Mononuclear cell (primary cell): ENCODE measurements at regions not wholly inside any gene's neighbourhood (a gene's known extent, or its start where the extent isn't known, plus 50 kb on each side); places are given as distances from the start of the nearest gene placed in this dataset.

Source experiments
- H3K27me3 ChIP-seq: 2 replicates; pipeline ENCODE4 v1.6.0; 2011; ENCODE audit warnings: low read length, control low read depth; ENCODE audit not compliant: insufficient read depth
- H3K4me1 ChIP-seq: 2 replicates; pipeline ENCODE4 v1.5.1; 2011; ENCODE audit warnings: mild to moderate bottlenecking, low read length, control low read depth; ENCODE audit not compliant: insufficient read depth
- H3K4me3 ChIP-seq: 2 replicates; pipeline ENCODE4 v1.5.1; 2011; ENCODE audit warnings: mild to moderate bottlenecking, low read length, moderate library complexity
- H3K9me3 ChIP-seq: 2 replicates; pipeline ENCODE4 v1.5.1; 2011; ENCODE audit warnings: low read depth, mild to moderate bottlenecking, control low read depth, low read length

DNA sequence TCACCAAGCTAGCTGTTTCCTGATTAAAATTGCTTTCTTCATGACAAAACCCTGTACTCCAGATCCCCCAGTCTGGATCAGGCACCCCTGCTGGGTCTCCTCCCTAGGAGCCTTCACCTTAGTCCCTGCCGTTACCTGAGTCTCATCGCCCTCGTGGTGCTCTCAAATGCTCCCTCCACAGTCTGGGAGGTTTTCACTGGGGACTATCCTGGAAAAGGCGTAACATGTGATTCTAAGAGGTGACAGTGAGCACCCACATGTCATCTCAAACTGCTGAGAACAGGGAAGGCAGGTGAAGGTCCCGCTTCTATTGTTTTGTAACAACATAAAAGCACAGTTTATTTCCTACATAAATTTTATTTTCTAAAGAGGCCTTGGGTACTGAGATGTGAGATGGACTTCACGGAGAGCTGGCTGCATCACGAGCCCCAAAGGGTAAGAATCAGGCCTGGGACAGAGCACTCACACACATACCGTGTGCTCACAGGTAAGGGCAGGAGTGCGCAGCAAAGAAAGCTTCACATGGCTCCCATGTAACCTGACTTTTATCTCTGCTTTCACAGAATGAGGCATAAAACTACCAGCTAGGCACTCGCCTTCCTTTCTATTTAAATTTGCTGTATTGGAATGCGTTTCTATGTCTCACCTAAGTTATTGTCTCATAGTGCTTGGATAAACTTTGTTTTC lies 531.5 kb downstream of the RNF144A start:
- no peaks in the 10 kb centered on the region for H3K27me3 ChIP-seq
- peaks cover 24% of the 10 kb centered on the region for H3K4me1 ChIP-seq
- H3K4me3 ChIP-seq = no peak overlapping the region
- no peaks in the 10 kb centered on the region for H3K9me3 ChIP-seq

DNA sequence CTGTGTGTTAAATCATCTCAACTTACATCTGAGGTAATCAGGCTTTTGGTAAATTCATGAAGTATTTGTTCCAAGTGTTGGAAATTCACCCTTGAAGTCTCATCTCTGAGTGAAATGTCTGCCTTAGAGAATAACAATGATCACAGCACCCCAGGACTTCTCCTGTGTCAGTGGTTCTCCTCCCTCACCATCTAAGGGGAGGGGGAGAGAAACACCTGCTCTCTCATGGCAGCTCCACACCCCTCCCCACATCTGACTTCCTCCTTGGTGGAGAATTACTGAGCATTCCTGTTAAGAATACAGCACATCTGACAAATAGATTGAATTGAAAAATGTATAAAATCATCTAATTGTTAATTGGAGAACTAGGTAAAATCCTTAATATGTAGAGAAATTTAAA lies 532.1 kb downstream of the RNF144A start:
- Histone ChIP-seq H3K9me3 (no peaks in the 10 kb centered on the region), H3K4me3 (no peak overlapping the region), H3K27me3 (no peaks in the 10 kb centered on the region), H3K4me1 (peaks cover 27% of the 10 kb centered on the region)

DNA sequence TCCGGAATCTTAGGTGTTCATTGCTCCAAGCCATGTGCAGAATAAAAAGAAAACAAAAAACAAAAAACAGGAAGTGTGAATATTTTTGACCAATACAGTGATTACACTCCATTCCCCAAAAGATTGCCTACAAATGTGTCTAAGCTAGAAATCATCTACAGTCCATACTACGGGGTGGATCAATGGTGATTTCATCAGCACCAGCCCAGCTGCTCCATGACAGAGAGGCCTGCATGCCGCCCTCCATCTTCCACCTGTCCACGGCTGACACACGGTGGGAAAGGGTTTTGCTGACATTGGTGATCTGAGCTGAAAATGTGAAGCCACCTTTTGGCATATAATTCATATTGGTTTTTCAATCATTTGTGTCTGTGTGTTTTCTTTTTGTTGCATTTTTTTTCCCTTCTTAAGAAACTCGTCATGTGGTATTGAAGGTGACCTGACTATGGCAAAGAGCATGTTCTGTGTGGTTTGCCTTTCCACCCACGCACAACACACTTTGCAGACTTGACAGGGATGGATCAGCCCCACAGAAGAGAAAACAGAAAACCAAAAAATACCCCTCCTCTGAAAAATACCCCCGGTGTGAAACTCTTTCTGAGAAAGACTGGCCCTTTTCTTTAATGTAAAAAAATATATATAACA lies 533.1 kb downstream of the RNF144A start:
- Histone ChIP-seq H3K9me3 (no peaks in the 10 kb centered on the region), H3K27me3 (no peaks in the 10 kb centered on the region), H3K4me3 (no peak overlapping the region), H3K4me1 (peaks cover 32% of the 10 kb centered on the region)

DNA sequence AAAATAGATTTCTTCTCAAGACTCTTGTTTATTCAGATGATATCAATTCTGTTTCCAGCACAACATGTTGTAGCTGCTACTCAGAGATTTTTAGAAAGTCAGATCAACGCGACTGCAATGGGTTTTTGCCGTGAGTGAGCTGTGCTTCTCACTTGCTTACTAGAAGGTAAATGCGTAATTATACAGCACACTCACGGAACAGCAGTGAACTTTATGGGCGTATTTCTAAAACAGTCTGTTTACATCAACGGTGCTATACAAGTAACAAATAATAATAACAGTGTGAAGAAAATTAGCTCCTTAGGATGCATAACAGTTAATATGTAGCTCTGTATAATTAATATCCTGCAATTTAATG lies 533.6 kb downstream of the RNF144A start:
- Histone ChIP-seq H3K4me1 (peaks cover 32% of the 10 kb centered on the region), H3K9me3 (no peaks in the 10 kb centered on the region), H3K27me3 (no peaks in the 10 kb centered on the region), H3K4me3 (no peak overlapping the region)

DNA sequence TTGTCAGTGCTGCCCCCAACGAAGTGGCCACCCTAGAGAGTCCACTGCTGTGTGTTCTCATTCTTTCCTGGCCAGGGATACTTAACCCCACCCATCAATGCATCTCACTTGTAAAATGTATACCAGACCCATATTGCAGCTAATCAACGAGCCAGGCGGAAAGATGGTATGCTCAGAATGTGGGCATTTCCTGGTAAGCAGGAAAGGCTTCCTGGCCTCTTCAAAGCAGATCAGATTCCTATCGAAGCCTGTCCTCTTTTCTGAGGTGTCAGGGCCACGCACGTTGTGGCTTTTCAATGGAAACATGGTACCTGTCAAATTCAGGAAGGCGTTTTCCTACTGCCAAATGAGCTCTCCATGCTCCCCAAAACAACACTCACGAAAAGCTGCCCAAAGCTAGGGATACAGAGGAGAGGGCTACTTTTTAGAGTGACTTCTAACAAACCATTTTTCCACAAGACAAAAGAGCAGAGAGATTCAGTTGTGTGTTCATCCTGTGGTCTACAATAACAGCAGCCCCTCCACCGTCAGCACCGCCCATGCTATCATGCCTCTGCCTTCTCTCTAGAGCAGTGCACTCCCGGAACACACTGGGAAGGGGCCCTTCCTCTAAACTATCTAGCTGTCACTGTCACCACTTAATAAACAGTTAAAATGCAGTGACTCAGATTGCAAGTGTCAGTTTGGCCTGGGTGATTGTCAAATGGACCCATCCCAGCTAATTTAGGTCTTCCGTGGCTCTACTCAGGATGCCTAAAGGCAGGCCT lies 535.1 kb downstream of the RNF144A start:
- no peak overlapping the region for H3K4me3 ChIP-seq
- H3K9me3 ChIP-seq = no peaks in the 10 kb centered on the region
- H3K27me3 ChIP-seq = no peaks in the 10 kb centered on the region
- peaks cover 32% of the 10 kb centered on the region for H3K4me1 ChIP-seq

DNA sequence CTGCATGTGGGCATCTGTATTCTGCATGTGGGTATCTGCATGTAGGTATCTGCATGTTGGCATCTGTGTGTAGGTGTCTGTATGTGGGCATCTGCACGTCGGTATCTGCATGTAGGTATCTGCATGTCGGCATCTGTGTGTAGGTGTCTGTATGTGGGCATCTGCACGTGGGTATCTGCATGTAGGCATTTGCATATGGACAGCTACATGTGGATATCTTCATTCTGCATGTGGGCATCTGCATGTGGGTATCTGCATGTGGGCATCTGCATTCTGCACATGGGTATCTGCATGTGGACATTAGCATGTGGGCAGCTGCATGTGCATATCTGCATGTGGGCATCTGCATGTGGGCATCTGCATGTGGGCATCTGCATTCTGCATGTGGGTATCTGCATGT lies 537.4 kb downstream of the RNF144A start:
- no peak overlapping the region for H3K4me3 ChIP-seq
- H3K9me3 ChIP-seq = no peaks in the 10 kb centered on the region
- H3K4me1 ChIP-seq = peaks cover 32% of the 10 kb centered on the region
- no peaks in the 10 kb centered on the region for H3K27me3 ChIP-seq

DNA sequence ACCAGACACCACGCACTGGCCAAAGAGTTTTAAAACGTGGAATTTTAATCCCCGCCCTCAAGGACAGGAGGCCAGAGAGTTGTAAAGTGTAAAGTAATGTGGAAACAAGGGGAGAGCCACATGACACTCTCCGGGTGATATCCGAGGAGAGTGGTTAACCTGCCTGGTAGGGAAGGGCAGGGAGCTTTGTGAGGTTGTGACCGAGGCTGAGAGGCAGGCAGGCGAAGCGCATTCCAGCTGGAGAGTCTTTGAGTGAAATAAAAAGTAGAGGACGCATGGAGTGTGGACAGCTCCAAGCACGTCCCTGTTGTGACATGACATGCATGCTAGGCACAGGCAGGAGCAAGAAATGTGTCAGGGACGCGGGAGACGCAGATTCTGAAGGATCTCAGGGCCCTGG lies 539.5 kb downstream of the RNF144A start:
- H3K4me3 ChIP-seq = no peak overlapping the region
- peaks cover 23% of the 10 kb centered on the region for H3K4me1 ChIP-seq
- no peaks in the 10 kb centered on the region for H3K9me3 ChIP-seq
- no peaks in the 10 kb centered on the region for H3K27me3 ChIP-seq

DNA sequence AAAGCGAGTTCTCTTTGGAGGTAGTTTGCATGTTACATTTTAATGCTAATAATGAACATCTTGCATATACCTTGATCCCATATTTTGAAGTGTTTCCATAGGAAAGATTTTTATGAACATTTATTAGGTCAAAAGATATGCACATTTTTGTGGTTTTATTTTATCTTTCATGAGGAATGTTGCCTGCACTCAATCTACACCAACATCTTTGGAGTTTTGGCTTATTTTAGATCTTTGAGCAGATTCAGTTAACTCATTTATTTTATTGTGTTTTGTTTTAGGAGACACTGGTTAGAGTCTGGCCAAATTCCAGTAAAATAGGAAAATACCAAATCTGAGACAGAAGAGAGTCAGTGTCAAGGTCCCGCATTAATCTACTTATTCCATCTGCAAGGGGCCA lies 540.9 kb downstream of the RNF144A start:
- Histone ChIP-seq H3K27me3 (no peaks in the 10 kb centered on the region), H3K4me1 (peaks cover 10% of the 10 kb centered on the region), H3K9me3 (no peaks in the 10 kb centered on the region), H3K4me3 (no peak overlapping the region)

DNA sequence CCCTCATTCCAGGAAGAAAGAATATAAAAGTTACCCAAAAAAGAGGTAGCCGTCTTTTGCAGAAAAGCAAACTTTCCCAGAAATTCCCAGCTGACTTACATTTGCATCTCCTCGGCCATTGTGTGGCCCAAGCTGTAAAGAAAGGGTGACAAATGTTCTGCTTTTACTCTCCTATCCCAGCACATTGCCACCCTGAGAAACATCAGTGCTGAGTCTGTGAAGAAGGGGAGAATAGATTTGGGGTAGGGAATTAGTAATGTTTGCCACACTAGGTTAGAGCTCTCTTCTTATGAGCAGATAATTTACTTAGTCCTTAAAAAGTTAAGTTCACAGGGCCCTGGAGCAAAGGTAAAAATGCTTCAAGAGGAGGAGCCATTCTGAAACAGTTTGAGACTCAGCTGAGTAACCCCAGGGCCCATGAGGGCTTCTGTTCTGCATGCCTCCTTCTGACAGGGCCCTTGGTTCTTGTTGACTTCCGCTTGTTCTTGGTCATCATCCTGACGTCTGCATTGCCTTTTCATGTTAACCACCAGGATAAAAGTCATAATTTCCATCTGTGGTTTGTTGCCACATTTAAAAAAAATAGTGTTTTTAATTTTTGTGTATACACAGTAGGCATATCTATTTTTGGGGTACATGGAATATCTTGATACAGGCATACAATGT lies 550.7 kb downstream of the RNF144A start:
- Histone ChIP-seq H3K4me3 (no peak overlapping the region), H3K4me1 (peaks cover 4% of the 10 kb centered on the region), H3K27me3 (no peaks in the 10 kb centered on the region), H3K9me3 (no peaks in the 10 kb centered on the region)

DNA sequence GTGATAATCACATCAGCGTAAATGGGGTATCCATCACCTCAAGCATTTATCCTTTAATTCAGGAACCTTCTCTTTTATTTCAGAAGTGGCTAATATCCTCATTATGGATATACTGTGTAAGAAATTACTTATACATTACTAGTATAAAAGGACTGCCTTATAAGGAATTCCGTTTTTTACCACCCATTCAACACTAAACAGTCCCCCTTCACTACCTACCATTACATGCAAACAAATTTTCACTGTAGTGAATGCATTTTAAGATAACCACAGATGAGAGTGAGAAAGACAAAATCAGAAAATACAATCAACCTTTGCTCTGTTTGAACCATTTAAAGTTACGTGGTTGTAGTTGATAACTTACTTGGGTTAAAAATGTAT lies 551.2 kb downstream of the RNF144A start:
- H3K27me3 ChIP-seq = no peaks in the 10 kb centered on the region
- H3K9me3 ChIP-seq = no peaks in the 10 kb centered on the region
- no peak overlapping the region for H3K4me3 ChIP-seq

DNA sequence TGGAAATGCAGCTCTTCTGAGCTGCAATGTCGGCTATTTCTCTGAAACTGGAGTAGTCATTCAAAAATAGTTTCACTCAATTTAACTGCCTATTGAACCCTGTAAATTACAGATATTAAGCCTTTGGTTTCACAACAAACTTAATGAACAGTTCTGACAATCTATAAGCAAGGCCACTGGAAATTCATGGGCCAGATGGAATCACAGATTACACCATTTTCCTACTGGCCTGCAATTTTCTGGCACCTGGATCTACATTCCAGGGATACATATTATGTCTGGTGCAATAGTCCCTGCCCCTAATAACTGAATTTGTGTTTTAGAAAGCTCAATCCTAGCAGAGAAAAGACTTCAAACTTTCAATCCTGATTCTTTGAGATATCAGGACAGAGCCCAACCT lies 551.7 kb downstream of the RNF144A start:
- Histone ChIP-seq H3K9me3 (no peaks in the 10 kb centered on the region), H3K4me3 (no peak overlapping the region), H3K4me1 (peaks cover 4% of the 10 kb centered on the region), H3K27me3 (no peaks in the 10 kb centered on the region)

More for the DNA sequence above, 551.2 kb downstream of the RNF144A start:
- H3K4me1 ChIP-seq = peaks cover 4% of the 10 kb centered on the region

DNA sequence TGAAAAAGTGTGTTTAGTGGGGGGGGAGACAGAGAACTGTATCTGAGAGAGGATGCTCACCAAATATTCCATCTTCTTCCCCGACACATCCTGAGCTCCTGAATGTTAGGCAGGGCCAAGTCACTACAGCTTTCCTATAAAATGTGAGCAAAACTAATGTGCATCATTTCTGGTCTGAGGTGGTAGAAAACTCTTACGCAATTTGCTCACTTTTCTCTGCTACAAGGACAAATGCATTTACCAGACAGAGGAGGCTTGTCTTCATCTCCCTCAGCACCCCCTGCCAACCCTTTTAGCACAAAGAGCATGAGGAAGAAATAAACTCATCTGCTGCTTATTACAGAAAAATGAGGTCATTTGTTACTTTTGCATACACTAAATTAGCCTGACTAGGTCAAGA lies 554.0 kb downstream of the RNF144A start:
- Histone ChIP-seq H3K4me3 (no peak overlapping the region), H3K27me3 (no peaks in the 10 kb centered on the region), H3K4me1 (peaks cover 4% of the 10 kb centered on the region), H3K9me3 (no peaks in the 10 kb centered on the region)

DNA sequence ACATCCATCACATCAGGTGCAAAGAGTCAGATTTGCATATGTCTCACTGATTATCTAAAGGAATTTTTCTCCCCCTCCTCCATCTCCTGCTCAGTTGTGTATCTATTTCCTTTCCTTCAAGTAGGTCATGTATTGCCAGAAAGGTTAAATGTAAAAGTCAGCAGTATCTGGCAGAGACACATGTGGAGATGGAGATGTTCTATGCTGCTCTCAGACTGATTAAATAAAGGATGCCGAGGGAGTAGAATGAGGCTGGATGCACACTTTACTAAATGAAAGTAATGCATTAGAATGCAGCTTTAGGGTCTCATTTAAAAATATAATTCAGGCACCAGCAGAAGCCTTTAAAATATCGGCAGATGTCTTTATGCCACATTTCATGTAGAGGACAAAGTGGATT lies 555.3 kb downstream of the RNF144A start:
- H3K4me1 ChIP-seq = peaks cover 3% of the 10 kb centered on the region
- H3K4me3 ChIP-seq = no peak overlapping the region
- H3K9me3 ChIP-seq = no peaks in the 10 kb centered on the region
- H3K27me3 ChIP-seq = no peaks in the 10 kb centered on the region

DNA sequence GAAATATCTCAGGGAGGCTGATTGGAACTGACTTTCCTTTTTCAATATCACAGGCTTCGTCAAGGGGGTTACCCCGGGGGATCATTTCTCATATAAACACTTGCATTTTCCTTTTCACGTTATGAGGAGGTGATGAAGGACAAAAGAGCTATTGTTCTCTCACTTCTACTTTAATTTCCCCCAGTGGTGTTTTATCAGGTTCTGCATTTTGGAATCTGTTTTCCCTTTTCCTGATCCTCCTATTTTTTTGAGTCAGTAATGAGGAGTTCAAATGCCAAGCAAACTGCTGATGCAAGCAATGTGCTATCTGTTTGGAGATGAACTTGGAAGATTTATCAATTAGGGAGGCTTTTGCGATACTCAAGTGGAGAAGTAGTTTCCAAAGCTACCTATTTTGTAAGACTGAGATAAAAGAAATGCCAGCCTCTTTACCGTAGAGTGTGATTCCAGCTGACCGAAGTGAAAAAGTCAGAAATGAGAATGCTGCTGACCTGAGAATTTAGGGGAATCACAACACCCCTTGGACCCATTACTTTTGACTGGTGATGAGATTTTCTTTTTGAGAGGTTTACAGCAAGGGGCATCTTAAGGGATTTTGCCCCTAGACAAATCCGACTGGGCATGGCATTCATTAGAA lies 556.0 kb downstream of the RNF144A start:
- Histone ChIP-seq H3K4me3 (no peak overlapping the region), H3K4me1 (no peaks in the 10 kb centered on the region), H3K9me3 (no peaks in the 10 kb centered on the region), H3K27me3 (no peaks in the 10 kb centered on the region)

DNA sequence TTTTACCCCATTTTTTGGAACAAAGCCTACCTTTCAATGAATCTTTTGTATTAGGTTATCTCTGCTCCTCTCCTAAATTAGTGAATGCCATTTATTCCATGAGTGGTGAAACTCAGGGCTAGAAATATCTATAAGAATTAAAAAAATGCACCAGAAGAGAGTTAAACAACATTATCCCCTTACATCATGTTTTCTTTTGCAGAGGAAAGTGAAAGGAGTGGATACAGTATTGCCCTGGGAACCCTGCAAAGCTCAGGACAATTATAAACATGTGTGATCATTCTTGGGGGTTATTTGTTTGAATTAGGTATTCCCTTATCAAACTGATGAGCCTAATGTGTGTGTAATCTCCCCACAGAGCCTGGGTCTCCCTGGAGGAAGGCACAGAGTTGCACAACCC lies 559.2 kb downstream of the RNF144A start:
- Histone ChIP-seq H3K27me3 (no peaks in the 10 kb centered on the region), H3K4me1 (no peaks in the 10 kb centered on the region), H3K4me3 (no peak overlapping the region), H3K9me3 (no peaks in the 10 kb centered on the region)
